H1 (cell line): ENCODE measurements at regions not wholly inside any gene's neighbourhood (a gene's known extent, or its start where the extent isn't known, plus 50 kb on each side); places are given as distances from the start of the nearest gene placed in this dataset.
"Not testable (repeated sequence)": the region's sequence is repeated elsewhere in the genome, so short reads cannot be mapped to it uniquely, and the experiment has no call there.

Source experiments
- CTCF ChIA-PET: fragments of 300-600 bp; sonication (Branson Sonifier 250); formaldehyde crosslinking; loops from one replicate; lab custom pipeline; 2021; ENCODE audit not compliant: partially characterized antibody; lab: Charles Lee
- POLR2A ChIA-PET: fragments of 300-600 bp; sonication (Branson Sonifier 250); formaldehyde crosslinking; loops from one replicate; lab custom pipeline; 2021; ENCODE audit warnings: inconsistent platforms; ENCODE audit not compliant: partially characterized antibody; lab: Charles Lee
- DNase-seq, 2 experiments: peaks; one replicate each; pipeline versions ENCODE4 v3.0.0 to v3.0.0-alpha.2; 2010 to 2022; ENCODE audit warnings: low spot score in 2 of 2, low read depth in 1 of 2, mixed read lengths in 1 of 2
- FAIRE-seq: peaks from 2 replicates; lab custom pipeline; 2011; peaks lifted over from hg19 to GRCh38; lab: Jason Lieb, UNC
- H2AFZ ChIP-seq: 2 replicates; pipeline ENCODE4 v1.8.1; 2012; ENCODE audit warnings: low read length, inconsistent platforms
- H2AK5ac ChIP-seq: 2 replicates; pipeline ENCODE4 v1.6.1; 2013; ENCODE audit warnings: low read depth, low read length
- H2BK120ac ChIP-seq: replicated peaks from 2 replicates; pipeline ENCODE3; 2013; ENCODE audit warnings: low read depth, low read length, inconsistent platforms
- H2BK12ac ChIP-seq: 2 replicates; pipeline ENCODE4 v1.6.1; 2013; ENCODE audit warnings: low read depth, low read length
- H2BK15ac ChIP-seq: 2 replicates; pipeline ENCODE4 v1.6.1; 2013; ENCODE audit warnings: low read length
- H2BK20ac ChIP-seq: 2 replicates; pipeline ENCODE4 v1.6.1; 2013; ENCODE audit warnings: low read length
- H2BK5ac ChIP-seq: 2 replicates; pipeline ENCODE4 v1.6.1; 2013; ENCODE audit warnings: low read depth, low read length
- H3K14ac ChIP-seq: 2 replicates; pipeline ENCODE4 v1.6.1; 2013; ENCODE audit warnings: inconsistent platforms; ENCODE audit not compliant: insufficient read length
- H3K18ac ChIP-seq: 2 replicates; pipeline ENCODE4 v1.6.1; 2013; ENCODE audit warnings: low read length; ENCODE audit errors: extremely low read depth
- H3K23ac ChIP-seq: 2 replicates; pipeline ENCODE4 v1.6.1; 2013; ENCODE audit warnings: inconsistent platforms; ENCODE audit not compliant: insufficient read length
- H3K23me2 ChIP-seq: 2 replicates; pipeline ENCODE4 v1.6.1; 2013; ENCODE audit warnings: low read depth, low read length
- H3K27ac ChIP-seq: 2 replicates; pipeline ENCODE4 v1.6.1; 2011; ENCODE audit warnings: low read depth, low read length, inconsistent platforms
- H3K27me3 ChIP-seq, 4 experiments: replicated peaks in 1 of 4; 1 replicate in 1 of 4; 2 replicates in 3 of 4; pipeline versions ENCODE4 v1.6.1 to v1.8.1; 2011 to 2013; ENCODE audit warnings: low read length in 3 of 4, mild to moderate bottlenecking in 3 of 4, inconsistent platforms in 2 of 4, mixed read lengths in 2 of 4, moderate library complexity in 1 of 4; ENCODE audit not compliant: control insufficient read depth in 3 of 4, insufficient read depth in 3 of 4; ENCODE audit errors: extremely low read depth in 1 of 4
- H3K36me3 ChIP-seq, 4 experiments: 2 replicates each; pipeline versions ENCODE4 v1.6.1 to v1.8.1; 2011 to 2013; ENCODE audit warnings: mild to moderate bottlenecking in 4 of 4, low read length in 3 of 4, moderate library complexity in 2 of 4, control low read depth in 1 of 4, inconsistent platforms in 1 of 4; ENCODE audit not compliant: insufficient read depth in 4 of 4, control insufficient read depth in 2 of 4
- H3K4ac ChIP-seq: replicated peaks from 2 replicates; pipeline ENCODE3; 2013; ENCODE audit warnings: low read length, low read depth, mixed read lengths, inconsistent platforms; ENCODE audit not compliant: insufficient read length
- H3K4me1 ChIP-seq, 4 experiments: replicated peaks in 1 of 4; 1 replicate in 1 of 4; 2 replicates in 3 of 4; pipeline versions ENCODE4 v1.6.1 to v1.8.1; 2011 to 2013; ENCODE audit warnings: low read length in 3 of 4, inconsistent platforms in 2 of 4, mixed read lengths in 1 of 4; ENCODE audit not compliant: insufficient read depth in 4 of 4, control insufficient read depth in 3 of 4
- H3K4me2 ChIP-seq, 2 experiments: 2 replicates each; pipeline versions ENCODE4 v1.6.1 to v1.8.1; 2011 to 2013; ENCODE audit warnings: low read depth in 2 of 2, low read length in 2 of 2, control low read depth in 1 of 2, inconsistent platforms in 1 of 2, mild to moderate bottlenecking in 1 of 2; ENCODE audit not compliant: insufficient read depth in 1 of 2
- H3K4me3 ChIP-seq, 4 experiments: fragments of 200-600, 300-600 bp in 1 of 4; sonication (generic), shearing (Covaris generic), sonication (Bioruptor Twin) in 1 of 4; 2 replicates each; pipeline versions ENCODE4 v1.5.1 to v1.8.1; 2011 to 2016; ENCODE audit warnings: low read length in 4 of 4, low read depth in 3 of 4, control low read depth in 2 of 4, inconsistent platforms in 2 of 4, mild to moderate bottlenecking in 2 of 4, mixed read lengths in 1 of 4, moderate library complexity in 1 of 4; ENCODE audit not compliant: insufficient read depth in 2 of 4; ENCODE audit errors: extremely low read depth in 1 of 4
- H3K56ac ChIP-seq: replicated peaks from 2 replicates; pipeline ENCODE3; 2013; ENCODE audit warnings: low read depth, mild to moderate bottlenecking, mixed read lengths, low read length, inconsistent platforms; ENCODE audit not compliant: insufficient read length
- H3K79me1 ChIP-seq: 2 replicates; pipeline ENCODE4 v1.6.1; 2013; ENCODE audit warnings: low read depth, low read length, control low read depth
- H3K79me2 ChIP-seq, 2 experiments: 2 replicates each; pipeline versions ENCODE4 v1.6.1 to v1.8.1; 2012 to 2013; ENCODE audit warnings: low read length in 2 of 2, mild to moderate bottlenecking in 2 of 2, inconsistent platforms in 1 of 2; ENCODE audit not compliant: insufficient read depth in 2 of 2, control insufficient read depth in 1 of 2
- H3K9ac ChIP-seq, 4 experiments: replicated peaks in 1 of 4; 1 replicate in 1 of 4; 2 replicates in 3 of 4; pipeline versions ENCODE4 v1.6.1 to v1.8.1; 2011 to 2013; ENCODE audit warnings: low read depth in 3 of 4, low read length in 3 of 4, control low read depth in 2 of 4, mild to moderate bottlenecking in 2 of 4, moderate library complexity in 2 of 4, inconsistent platforms in 1 of 4; ENCODE audit errors: extremely low read depth in 1 of 4
- H3K9me3 ChIP-seq, 2 experiments: 2 replicates each; pipeline versions ENCODE4 v1.6.1 to v1.8.1; 2012 to 2013; ENCODE audit warnings: mild to moderate bottlenecking in 2 of 2, moderate library complexity in 2 of 2, control low read depth in 1 of 2, inconsistent platforms in 1 of 2, low read depth in 1 of 2, low read length in 1 of 2, mixed read lengths in 1 of 2; ENCODE audit not compliant: insufficient read depth in 2 of 2
- H4K20me1 ChIP-seq, 2 experiments: replicated peaks in 1 of 2; 2 replicates each; pipeline versions ENCODE3 to v1.8.1; 2011 to 2013; ENCODE audit warnings: inconsistent platforms in 2 of 2, low read length in 2 of 2, mild to moderate bottlenecking in 1 of 2; ENCODE audit not compliant: insufficient read depth in 2 of 2, control insufficient read depth in 1 of 2
- H4K5ac ChIP-seq: 2 replicates; pipeline ENCODE4 v1.6.1; 2013; ENCODE audit warnings: low read length, low read depth, mixed read lengths, inconsistent platforms; ENCODE audit not compliant: insufficient read length
- H4K8ac ChIP-seq: 2 replicates; pipeline ENCODE4 v1.8.0; 2013; ENCODE audit warnings: mild to moderate bottlenecking, moderate library complexity, low read length, inconsistent platforms; ENCODE audit not compliant: insufficient read depth; ENCODE audit errors: extremely low read depth
- H4K91ac ChIP-seq: replicated peaks from 2 replicates; pipeline ENCODE3; 2013; ENCODE audit warnings: low read length, mixed read lengths, inconsistent platforms; ENCODE audit not compliant: insufficient read length
- WGBS, 2 experiments: shearing (Covaris generic) in 1 of 2; methylation state at CpG; one replicate each; pipeline versions ENCODE4 v1.1.6 to v1.1.7; 2013 to 2015; ENCODE audit warnings: low lambda C conversion rate in 2 of 2, mixed read lengths in 2 of 2, inconsistent platforms in 1 of 2, low coverage in 1 of 2, missing lambda C conversion rate in 1 of 2; ENCODE audit not compliant: insufficient replicate concordance in 2 of 2, insufficient coverage in 1 of 2, insufficient read length in 1 of 2; ENCODE audit errors: extremely low coverage in 1 of 2, missing lambda C conversion rate in 1 of 2; 5-methylcytosine and 5-hydroxymethylcytosine counted together

DNA sequence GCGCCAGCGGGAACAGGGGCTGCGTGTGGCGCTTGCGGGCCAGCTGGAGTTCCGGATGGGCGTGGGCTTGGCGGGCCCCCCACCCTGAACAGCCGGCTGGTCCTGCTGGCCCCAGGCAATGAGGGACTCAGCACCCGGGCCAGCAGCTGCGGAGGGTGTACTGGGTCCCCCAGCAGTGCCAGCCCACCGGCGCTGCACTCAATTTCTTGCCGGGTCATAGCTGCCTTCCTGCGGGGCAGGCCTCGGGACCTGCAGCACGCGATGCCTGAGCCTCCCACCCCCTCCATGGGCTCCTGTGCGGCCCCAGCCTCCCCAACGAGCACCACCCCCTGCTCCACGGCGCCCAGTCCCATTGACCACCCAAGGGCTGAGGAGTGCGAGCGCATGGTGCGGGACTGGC lies 855.2 kb upstream of the IGFBP7 start:
- H3K23ac ChIP-seq, H2BK15ac ChIP-seq, H3K4me1 ChIP-seq, H3K14ac ChIP-seq, H3K4me2 ChIP-seq, H4K91ac ChIP-seq, H3K4me3 ChIP-seq, POLR2A ChIA-PET, H3K27ac ChIP-seq, H3K9ac ChIP-seq, FAIRE-seq, H4K5ac ChIP-seq, H3K79me2 ChIP-seq, H2BK12ac ChIP-seq, H2BK120ac ChIP-seq, H4K8ac ChIP-seq, H3K23me2 ChIP-seq, DNase-seq, H2BK5ac ChIP-seq, H3K18ac ChIP-seq, H2AK5ac ChIP-seq, H4K20me1 ChIP-seq, H3K4ac ChIP-seq, H3K79me1 ChIP-seq, H3K56ac ChIP-seq, H3K27me3 ChIP-seq, H2BK20ac ChIP-seq, H3K36me3 ChIP-seq, H2AFZ ChIP-seq: not testable (repeated sequence)
- 100% methylated on average over 2 of the region's 25 CpGs; no CpG with 5 or more reads in 1 of the 2 experiments for WGBS, 2 experiments
- H3K9me3 ChIP-seq, result peaks cover 3 to 22% of the 10 kb centered on the region in 2 experiments; a peak in 3 of 4 replicates
- CTCF ChIA-PET, result interaction anchor here (0.5 kb wide), 1 partner anchor 18 kb away, joined by 3 read pairs; no protein-coding TSS in a partner anchor
